VCaP (cell line): ENCODE measurements at regions not wholly inside any gene's neighbourhood (a gene's known extent, or its start where the extent isn't known, plus 50 kb on each side); places are given as distances from the start of the nearest gene placed in this dataset.

Experiments
- H3K27ac ChIP-seq: fragments of 450-650 bp; 2 replicates; pipeline ENCODE4 v1.5.1; 2017
- TF ChIP-seq, protein P1 (sequence below): fragments of 450-650 bp; conservative IDR thresholded peaks from 2 replicates; pipeline ENCODE4 v1.5.1; 2017; ENCODE audit warnings: mild to moderate bottlenecking, moderate library complexity

DNA sequence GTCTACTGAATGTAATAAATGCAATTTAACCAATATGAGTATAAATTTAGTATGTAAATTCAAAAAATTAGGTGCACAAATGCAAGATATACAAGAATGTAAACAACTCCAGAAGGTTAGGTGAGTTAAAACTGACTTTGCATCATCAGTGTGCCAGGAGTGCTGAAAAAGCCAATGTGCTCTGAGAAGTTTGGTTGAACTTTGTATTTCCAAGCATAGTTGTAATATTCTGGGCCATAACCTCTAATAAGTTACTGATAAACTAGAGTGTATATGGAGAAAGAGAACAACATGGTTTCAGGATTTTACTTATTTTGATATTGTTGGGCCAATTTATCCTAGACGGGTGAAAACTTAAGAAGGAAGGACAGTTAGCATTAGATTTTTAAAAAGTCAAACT lies 876.9 kb upstream of the GHITM start:
- no peak overlapping the region for H3K27ac ChIP-seq
- TF ChIP-seq, protein P1, sequence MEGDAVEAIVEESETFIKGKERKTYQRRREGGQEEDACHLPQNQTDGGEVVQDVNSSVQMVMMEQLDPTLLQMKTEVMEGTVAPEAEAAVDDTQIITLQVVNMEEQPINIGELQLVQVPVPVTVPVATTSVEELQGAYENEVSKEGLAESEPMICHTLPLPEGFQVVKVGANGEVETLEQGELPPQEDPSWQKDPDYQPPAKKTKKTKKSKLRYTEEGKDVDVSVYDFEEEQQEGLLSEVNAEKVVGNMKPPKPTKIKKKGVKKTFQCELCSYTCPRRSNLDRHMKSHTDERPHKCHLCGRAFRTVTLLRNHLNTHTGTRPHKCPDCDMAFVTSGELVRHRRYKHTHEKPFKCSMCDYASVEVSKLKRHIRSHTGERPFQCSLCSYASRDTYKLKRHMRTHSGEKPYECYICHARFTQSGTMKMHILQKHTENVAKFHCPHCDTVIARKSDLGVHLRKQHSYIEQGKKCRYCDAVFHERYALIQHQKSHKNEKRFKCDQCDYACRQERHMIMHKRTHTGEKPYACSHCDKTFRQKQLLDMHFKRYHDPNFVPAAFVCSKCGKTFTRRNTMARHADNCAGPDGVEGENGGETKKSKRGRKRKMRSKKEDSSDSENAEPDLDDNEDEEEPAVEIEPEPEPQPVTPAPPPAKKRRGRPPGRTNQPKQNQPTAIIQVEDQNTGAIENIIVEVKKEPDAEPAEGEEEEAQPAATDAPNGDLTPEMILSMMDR = no peak

DNA sequence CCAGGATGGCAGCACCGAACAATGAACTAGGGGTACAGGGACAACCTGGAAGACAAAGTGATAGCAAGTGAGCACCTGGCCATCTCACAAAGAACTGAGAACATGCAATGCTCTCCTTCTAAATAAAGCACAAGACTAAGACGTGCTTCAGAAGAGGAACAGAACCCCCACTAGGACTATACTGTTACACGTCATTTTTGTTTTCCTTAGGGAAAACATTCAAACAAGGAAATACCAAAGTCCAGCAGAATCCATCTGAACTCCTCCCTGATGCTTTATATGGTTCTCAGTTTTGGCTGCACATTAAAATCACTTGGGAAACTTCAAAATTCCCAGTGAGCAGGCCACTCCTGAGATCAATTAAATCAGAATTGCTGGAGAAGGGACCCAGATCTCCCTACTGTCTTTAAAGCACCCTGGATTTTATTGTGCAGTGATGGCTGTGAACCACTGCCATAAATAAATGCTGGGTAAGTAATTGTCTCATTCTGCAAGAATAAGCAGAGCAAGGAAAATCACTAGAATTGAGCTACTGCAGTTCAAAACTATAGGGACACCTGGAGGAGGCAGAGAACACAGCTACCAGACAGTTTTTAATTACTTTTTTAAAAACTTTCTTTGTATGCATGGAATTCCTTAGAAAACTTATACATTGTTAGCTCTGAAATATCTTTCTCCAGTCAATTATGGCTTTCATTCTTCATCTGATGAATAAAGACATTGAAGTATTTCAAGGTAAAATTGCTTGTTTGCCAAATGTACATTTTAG lies 866.5 kb upstream of the GHITM start:
- TF ChIP-seq, protein P1 = peak; percentile 52
- no peak overlapping the region for H3K27ac ChIP-seq

DNA sequence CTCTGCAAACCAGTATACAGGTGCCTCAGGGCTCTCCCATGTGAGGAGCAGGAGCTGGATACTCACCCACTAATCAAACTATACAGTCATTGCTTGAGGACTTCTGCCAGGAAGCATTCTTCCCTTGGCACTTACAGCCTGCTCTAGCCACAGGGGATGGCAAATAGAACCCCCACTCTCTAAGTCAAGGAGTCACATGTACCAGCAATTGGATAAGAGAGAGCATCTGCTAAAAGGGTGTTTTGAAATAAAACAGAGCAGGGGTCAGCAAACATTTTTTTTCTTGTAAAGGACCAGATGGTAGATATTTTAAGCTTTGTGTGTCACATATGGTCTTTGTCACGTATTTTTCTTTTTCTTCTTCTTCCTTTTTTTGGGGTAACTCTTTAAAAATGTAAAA lies 865.2 kb upstream of the GHITM start:
- TF ChIP-seq, protein P1 = no peak
- no peak overlapping the region for H3K27ac ChIP-seq

DNA sequence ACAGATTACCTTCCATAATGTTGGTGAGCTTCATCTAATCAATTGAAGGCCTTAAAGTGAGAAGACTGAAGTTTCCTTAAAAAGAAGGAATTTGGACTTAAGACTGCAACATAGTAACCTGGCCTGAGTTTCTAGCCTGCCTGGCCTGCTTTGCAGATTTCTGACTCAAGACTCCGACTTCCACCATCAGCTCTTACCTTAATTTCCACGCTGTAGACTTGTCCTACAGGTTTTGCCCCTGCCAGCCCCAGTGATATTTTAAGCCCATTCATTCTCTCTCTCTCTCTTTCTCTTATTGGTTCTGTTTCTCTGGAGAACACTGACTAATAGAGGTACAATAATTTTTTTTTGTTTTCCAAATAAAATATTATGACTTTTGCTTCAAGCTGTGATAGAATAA lies 862.3 kb upstream of the GHITM start:
- no peak overlapping the region for H3K27ac ChIP-seq
- TF ChIP-seq, protein P1 = no peak

DNA sequence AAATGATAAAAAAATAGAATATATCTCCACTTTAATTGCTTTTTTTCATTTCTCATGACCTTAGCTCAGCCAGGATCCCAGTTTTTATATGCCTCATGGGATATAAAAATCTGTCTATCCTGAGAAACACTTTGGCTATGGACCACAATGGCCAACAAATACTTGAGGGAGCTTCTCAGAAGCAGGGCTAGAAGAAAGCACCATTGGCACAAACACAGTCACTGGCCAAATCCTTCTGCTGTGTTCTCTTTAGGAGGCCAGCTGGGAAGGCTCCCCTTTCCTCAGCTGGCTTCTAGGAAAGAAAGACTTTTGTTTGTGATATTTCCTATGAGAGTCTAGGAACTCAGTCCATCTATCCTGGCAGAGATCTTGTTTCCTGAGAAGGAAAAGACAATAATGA lies 856.2 kb upstream of the GHITM start:
- H3K27ac ChIP-seq = no peak overlapping the region
- TF ChIP-seq, protein P1 = no peak

DNA sequence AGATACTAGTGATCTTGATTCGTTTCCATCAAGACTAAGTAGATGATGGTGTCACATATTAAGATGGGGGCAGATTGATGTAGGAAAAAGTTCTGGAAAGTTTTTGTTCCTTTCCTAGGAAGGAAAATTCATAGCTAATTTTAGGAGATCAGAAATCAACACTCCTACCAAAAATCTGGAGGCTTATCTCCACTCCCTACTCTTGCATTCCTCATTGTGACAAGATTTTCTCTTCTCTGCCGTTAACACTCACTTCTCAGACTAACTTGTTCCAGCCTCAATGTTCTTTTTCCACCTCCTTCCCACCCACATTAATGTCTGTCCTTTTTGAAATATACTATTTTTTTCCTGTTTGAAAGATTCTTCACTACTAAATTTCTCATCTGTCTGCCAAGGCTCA lies 851.9 kb upstream of the GHITM start:
- H3K27ac ChIP-seq = no peak overlapping the region
- TF ChIP-seq, protein P1 = no peak

DNA sequence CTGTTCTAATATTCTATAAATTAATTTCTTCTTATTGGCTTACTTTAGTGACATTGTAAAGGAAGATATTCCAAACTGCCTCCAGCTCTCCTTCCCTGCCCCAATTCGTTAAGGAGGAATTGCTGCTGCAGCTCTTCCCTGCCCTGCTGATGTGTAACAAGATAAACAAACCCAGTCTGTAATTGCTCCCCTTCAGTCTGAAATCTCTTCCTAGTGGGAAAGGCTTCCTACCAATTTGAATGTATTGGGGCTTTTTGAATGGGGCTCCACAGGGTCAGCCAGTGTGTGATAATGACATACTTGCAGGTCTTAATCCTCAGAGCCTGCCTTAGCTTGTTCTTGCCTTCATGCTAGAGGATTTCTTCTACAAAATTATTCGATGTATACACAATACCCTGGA lies 849.9 kb upstream of the GHITM start:
- TF ChIP-seq, protein P1 = no peak
- H3K27ac ChIP-seq = no peak overlapping the region
